ENCODE measurements at regions not wholly inside any gene's neighbourhood (a gene's known extent, or its start where the extent isn't known, plus 50 kb on each side); places are given as distances from the start of the nearest gene placed in this dataset.

GRCh38 chr12:74984631-74985030 lies 225.0 kb downstream of the KCNC2 start:
- TF ChIP-seq CTCF (IDR thresholded peaks at IDR 0.05 in 4 of 5, conservative IDR thresholded peaks at IDR 0.05 in 1 of 5) (no peak), POLR2A (IDR thresholded peaks at IDR 0.05) (no peak)

Measured in gastrocnemius medialis (tissue), 4 donors.